ENCODE measurements at regions not wholly inside any gene's neighbourhood (a gene's known extent, or its start where the extent isn't known, plus 50 kb on each side); places are given as distances from the start of the nearest gene placed in this dataset.

- Histone ChIP-seq H3K27me3 (ENCODE audit: low read length) (no peaks in the 10 kb centered on the region), H3K9me2 (replicated peaks; ENCODE audit: insufficient read depth, low read length) (no peaks in the 10 kb centered on the region), H3K79me2 (ENCODE audit: low read length) (no peaks in the 10 kb centered on the region), H3K4me2 (ENCODE audit: low read depth, low read length, poor library complexity, severe bottlenecking) (no peak overlapping the region), H2AFZ (ENCODE audit: low read length) (no peak overlapping the region), H3K4me3 (ENCODE audit: low read length) (no peak overlapping the region), H4K20me1 (ENCODE audit: insufficient read depth, low read depth, low read length) (no peaks in the 10 kb centered on the region), H3K27ac (ENCODE audit: low read length) (no peak overlapping the region), H3K9ac (ENCODE audit: low read length) (no peak overlapping the region), H3K4me1 (ENCODE audit: low read length) (no peaks in the 10 kb centered on the region), H3K36me3 (ENCODE audit: insufficient read depth, low read length) (no peaks in the 10 kb centered on the region), H3K9me3 (ENCODE audit: low read length) (no peaks in the 10 kb centered on the region)
- DNase-seq, result no peak
These were observed 87.4 kb upstream of the UBL3 start for GRCh38 chr13:29937841-29938240.

- H3K9me2 ChIP-seq (replicated peaks; ENCODE audit: insufficient read depth, low read length), result no peaks in the 10 kb centered on the region
- no peak overlapping the region for H2AFZ ChIP-seq (ENCODE audit: low read length)
- H3K4me2 ChIP-seq (ENCODE audit: low read depth, low read length, poor library complexity, severe bottlenecking), result no peak overlapping the region
- H3K4me3 ChIP-seq (ENCODE audit: low read length), result no peak overlapping the region
- H3K9me3 ChIP-seq (ENCODE audit: low read length), result no peaks in the 10 kb centered on the region
- H3K4me1 ChIP-seq (ENCODE audit: low read length), result no peaks in the 10 kb centered on the region
- no peak for DNase-seq
- no peaks in the 10 kb centered on the region for H3K36me3 ChIP-seq (ENCODE audit: insufficient read depth, low read length)
- H3K27me3 ChIP-seq (ENCODE audit: low read length), result no peaks in the 10 kb centered on the region
- H4K20me1 ChIP-seq (ENCODE audit: insufficient read depth, low read depth, low read length), result no peaks in the 10 kb centered on the region
- H3K79me2 ChIP-seq (ENCODE audit: low read length), result no peaks in the 10 kb centered on the region
- H3K27ac ChIP-seq (ENCODE audit: low read length), result no peak overlapping the region
- no peak overlapping the region for H3K9ac ChIP-seq (ENCODE audit: low read length)
These were observed 87.0 kb upstream of the UBL3 start for GRCh38 chr13:29937379-29937778.

GRCh38 chr13:29936956-29937355 is 86.5 kb upstream of the UBL3 start:
- Histone ChIP-seq H3K4me1 (ENCODE audit: low read length) (no peaks in the 10 kb centered on the region), H3K4me3 (ENCODE audit: low read length) (no peak overlapping the region)

GRCh38 chr13:29936051-29936813 is 85.8 kb upstream of the UBL3 start:
- Histone ChIP-seq H3K27me3 (ENCODE audit: low read length) (no peaks in the 10 kb centered on the region), H3K4me1 (ENCODE audit: low read length) (no peaks in the 10 kb centered on the region), H3K4me3 (ENCODE audit: low read length) (no peak overlapping the region), H3K36me3 (ENCODE audit: insufficient read depth, low read length) (no peaks in the 10 kb centered on the region), H3K9me3 (ENCODE audit: low read length) (no peaks in the 10 kb centered on the region), H4K20me1 (ENCODE audit: insufficient read depth, low read depth, low read length) (no peaks in the 10 kb centered on the region), H3K27ac (ENCODE audit: low read length) (no peak overlapping the region), H3K9ac (ENCODE audit: low read length) (no peak overlapping the region), H3K4me2 (ENCODE audit: low read depth, low read length, poor library complexity, severe bottlenecking) (no peak overlapping the region), H3K9me2 (replicated peaks; ENCODE audit: insufficient read depth, low read length) (no peaks in the 10 kb centered on the region), H2AFZ (ENCODE audit: low read length) (no peak overlapping the region), H3K79me2 (ENCODE audit: low read length) (no peaks in the 10 kb centered on the region)
- DNase-seq, result no peak

More at GRCh38 chr13:29936956-29937355, 86.5 kb upstream of the UBL3 start:
- H3K27me3 ChIP-seq (ENCODE audit: low read length), result no peaks in the 10 kb centered on the region
- no peak for DNase-seq
- H3K9me2 ChIP-seq (replicated peaks; ENCODE audit: insufficient read depth, low read length), result no peaks in the 10 kb centered on the region
- H4K20me1 ChIP-seq (ENCODE audit: insufficient read depth, low read depth, low read length), result no peaks in the 10 kb centered on the region
- H3K27ac ChIP-seq (ENCODE audit: low read length), result no peak overlapping the region
- H3K4me2 ChIP-seq (ENCODE audit: low read depth, low read length, poor library complexity, severe bottlenecking), result no peak overlapping the region
- no peaks in the 10 kb centered on the region for H3K36me3 ChIP-seq (ENCODE audit: insufficient read depth, low read length)
- H3K9ac ChIP-seq (ENCODE audit: low read length), result no peak overlapping the region
- H3K9me3 ChIP-seq (ENCODE audit: low read length), result no peaks in the 10 kb centered on the region
- H2AFZ ChIP-seq (ENCODE audit: low read length), result no peak overlapping the region
- no peaks in the 10 kb centered on the region for H3K79me2 ChIP-seq (ENCODE audit: low read length)

GRCh38 chr13:29935309-29935981 is 85.0 kb upstream of the UBL3 start:
- Histone ChIP-seq H3K4me3 (ENCODE audit: low read length) (no peak overlapping the region), H3K4me1 (ENCODE audit: low read length) (no peaks in the 10 kb centered on the region)

GRCh38 chr13:29934531-29935308 is 84.3 kb upstream of the UBL3 start:
- Histone ChIP-seq H4K20me1 (ENCODE audit: insufficient read depth, low read depth, low read length) (no peaks in the 10 kb centered on the region), H3K27me3 (ENCODE audit: low read length) (no peaks in the 10 kb centered on the region), H3K27ac (ENCODE audit: low read length) (no peak overlapping the region), H3K79me2 (ENCODE audit: low read length) (no peaks in the 10 kb centered on the region), H3K36me3 (ENCODE audit: insufficient read depth, low read length) (no peaks in the 10 kb centered on the region), H3K9ac (ENCODE audit: low read length) (no peak overlapping the region), H3K9me2 (replicated peaks; ENCODE audit: insufficient read depth, low read length) (no peaks in the 10 kb centered on the region), H2AFZ (ENCODE audit: low read length) (no peak overlapping the region), H3K9me3 (ENCODE audit: low read length) (no peaks in the 10 kb centered on the region), H3K4me2 (ENCODE audit: low read depth, low read length, poor library complexity, severe bottlenecking) (no peak overlapping the region), H3K4me3 (ENCODE audit: low read length) (no peak overlapping the region), H3K4me1 (ENCODE audit: low read length) (no peaks in the 10 kb centered on the region)
- DNase-seq, result no peak

More at GRCh38 chr13:29935309-29935981, 85.0 kb upstream of the UBL3 start:
- no peaks in the 10 kb centered on the region for H3K79me2 ChIP-seq (ENCODE audit: low read length)
- H3K9me3 ChIP-seq (ENCODE audit: low read length), result no peaks in the 10 kb centered on the region
- H3K27ac ChIP-seq (ENCODE audit: low read length), result no peak overlapping the region
- no peak overlapping the region for H3K4me2 ChIP-seq (ENCODE audit: low read depth, low read length, poor library complexity, severe bottlenecking)
- no peaks in the 10 kb centered on the region for H3K36me3 ChIP-seq (ENCODE audit: insufficient read depth, low read length)
- no peaks in the 10 kb centered on the region for H4K20me1 ChIP-seq (ENCODE audit: insufficient read depth, low read depth, low read length)
- H2AFZ ChIP-seq (ENCODE audit: low read length), result no peak overlapping the region
- no peaks in the 10 kb centered on the region for H3K9me2 ChIP-seq (replicated peaks; ENCODE audit: insufficient read depth, low read length)
- no peak overlapping the region for H3K9ac ChIP-seq (ENCODE audit: low read length)
- H3K27me3 ChIP-seq (ENCODE audit: low read length), result no peaks in the 10 kb centered on the region
- DNase-seq, result no peak

GRCh38 chr13:29933401-29933800 is 83.0 kb upstream of the UBL3 start:
- no peak overlapping the region for H3K9ac ChIP-seq (ENCODE audit: low read length)
- H3K4me1 ChIP-seq (ENCODE audit: low read length), result no peaks in the 10 kb centered on the region
- H3K9me2 ChIP-seq (replicated peaks; ENCODE audit: insufficient read depth, low read length), result no peaks in the 10 kb centered on the region
- H2AFZ ChIP-seq (ENCODE audit: low read length), result no peak overlapping the region
- H3K27ac ChIP-seq (ENCODE audit: low read length), result no peak overlapping the region
- H3K4me3 ChIP-seq (ENCODE audit: low read length), result no peak overlapping the region
- DNase-seq, result no peak
- H3K9me3 ChIP-seq (ENCODE audit: low read length), result no peaks in the 10 kb centered on the region
- no peaks in the 10 kb centered on the region for H4K20me1 ChIP-seq (ENCODE audit: insufficient read depth, low read depth, low read length)
- H3K27me3 ChIP-seq (ENCODE audit: low read length), result no peaks in the 10 kb centered on the region
- no peaks in the 10 kb centered on the region for H3K36me3 ChIP-seq (ENCODE audit: insufficient read depth, low read length)
- no peak overlapping the region for H3K4me2 ChIP-seq (ENCODE audit: low read depth, low read length, poor library complexity, severe bottlenecking)
- no peaks in the 10 kb centered on the region for H3K79me2 ChIP-seq (ENCODE audit: low read length)

GRCh38 chr13:29931696-29932095 is 81.3 kb upstream of the UBL3 start:
- Histone ChIP-seq H2AFZ (ENCODE audit: low read length) (no peak overlapping the region), H3K4me1 (ENCODE audit: low read length) (no peaks in the 10 kb centered on the region), H3K9me3 (ENCODE audit: low read length) (no peaks in the 10 kb centered on the region), H3K27ac (ENCODE audit: low read length) (no peak overlapping the region), H3K9ac (ENCODE audit: low read length) (no peak overlapping the region), H3K27me3 (ENCODE audit: low read length) (no peaks in the 10 kb centered on the region), H4K20me1 (ENCODE audit: insufficient read depth, low read depth, low read length) (no peaks in the 10 kb centered on the region), H3K9me2 (replicated peaks; ENCODE audit: insufficient read depth, low read length) (no peaks in the 10 kb centered on the region), H3K4me2 (ENCODE audit: low read depth, low read length, poor library complexity, severe bottlenecking) (no peak overlapping the region), H3K36me3 (ENCODE audit: insufficient read depth, low read length) (no peaks in the 10 kb centered on the region), H3K4me3 (ENCODE audit: low read length) (no peak overlapping the region), H3K79me2 (ENCODE audit: low read length) (no peaks in the 10 kb centered on the region)
- DNase-seq, result no peak

Data from Karpas-422 (cell line).